GM03348 (cell line): ENCODE measurements at regions not wholly inside any gene's neighbourhood (a gene's known extent, or its start where the extent isn't known, plus 50 kb on each side); places are given as distances from the start of the nearest gene placed in this dataset.
"Not testable (repeated sequence)": the region's sequence is repeated elsewhere in the genome, so short reads cannot be mapped to it uniquely, and the experiment has no call there.

Source experiments
- DNase-seq: peaks from one replicate; pipeline ENCODE4 v3.0.0; 2012; ENCODE audit warnings: low spot score

GRCh38 chr9:117775591-117775990 lies 71.4 kb downstream of the TLR4 start:
- DNase-seq = no peak

- DNase-seq = no peak
Measured at GRCh38 chr9:117777823-117778222, 73.6 kb downstream of the TLR4 start.

DNA sequence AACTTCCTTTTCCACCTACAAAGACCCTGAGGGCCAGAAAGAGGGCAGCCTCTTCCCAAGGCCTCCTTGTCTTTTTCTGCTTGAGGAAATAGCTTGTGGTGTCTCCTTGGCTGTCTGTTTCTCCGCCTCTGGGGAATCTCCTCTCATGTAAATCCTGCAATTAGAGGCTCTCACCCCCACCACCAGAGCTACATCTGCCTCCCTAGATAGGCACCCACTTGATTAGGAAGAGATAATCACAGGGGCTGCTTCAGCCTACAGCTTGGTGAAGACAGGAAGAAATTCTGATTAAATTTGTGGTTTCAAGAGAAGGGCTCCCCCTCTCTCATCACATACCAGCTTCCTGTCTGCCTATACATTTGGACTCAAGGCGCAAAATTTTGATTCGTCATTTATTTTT lies 75.6 kb downstream of the TLR4 start:
- no peak for DNase-seq

DNA sequence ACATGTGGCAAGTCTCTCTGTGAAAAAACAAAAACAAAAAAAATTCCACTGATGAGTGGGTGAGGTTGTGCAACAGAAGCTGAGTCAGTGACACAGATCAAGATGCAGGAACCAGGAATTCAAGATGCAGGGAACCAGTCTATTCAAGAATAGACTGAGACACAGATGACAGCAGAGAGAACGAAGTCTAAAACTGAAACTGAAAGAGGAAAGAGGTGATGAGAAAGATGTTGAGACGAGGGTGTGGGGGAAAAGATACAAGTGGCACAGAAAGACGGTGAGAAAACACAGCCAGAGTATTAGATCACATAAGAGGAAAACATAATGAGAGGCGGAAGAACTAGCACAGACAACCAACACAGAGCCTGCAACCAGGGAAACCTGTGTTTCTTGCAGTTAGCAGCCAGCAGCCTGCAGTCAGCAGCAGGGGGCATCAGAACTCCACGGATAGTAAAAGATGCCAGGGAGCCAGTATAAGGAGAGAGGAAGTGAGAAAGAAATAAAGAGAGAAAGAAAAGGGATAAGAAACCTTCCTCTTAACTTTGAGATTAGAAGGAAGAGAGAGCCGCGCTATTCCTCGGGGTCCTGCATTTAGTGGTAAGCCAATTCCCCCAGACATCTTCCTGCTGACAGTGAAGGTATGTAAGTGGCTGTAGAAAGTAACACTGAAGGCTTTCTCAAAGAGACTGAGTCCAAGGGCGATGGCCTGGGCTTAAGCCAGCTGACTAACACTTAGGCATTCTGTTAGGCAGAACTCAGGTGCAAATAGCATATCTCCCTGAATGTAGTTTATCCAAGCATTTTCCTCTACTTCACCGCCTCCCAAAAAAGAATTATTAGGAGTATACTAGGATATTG lies 79.0 kb downstream of the TLR4 start:
- peak; percentile 79 for DNase-seq

- DNase-seq = no peak
Measured at GRCh38 chr9:117783828-117784227, 79.6 kb downstream of the TLR4 start.

GRCh38 chr9:117784996-117785395 lies 80.8 kb downstream of the TLR4 start:
- no peak for DNase-seq

DNA sequence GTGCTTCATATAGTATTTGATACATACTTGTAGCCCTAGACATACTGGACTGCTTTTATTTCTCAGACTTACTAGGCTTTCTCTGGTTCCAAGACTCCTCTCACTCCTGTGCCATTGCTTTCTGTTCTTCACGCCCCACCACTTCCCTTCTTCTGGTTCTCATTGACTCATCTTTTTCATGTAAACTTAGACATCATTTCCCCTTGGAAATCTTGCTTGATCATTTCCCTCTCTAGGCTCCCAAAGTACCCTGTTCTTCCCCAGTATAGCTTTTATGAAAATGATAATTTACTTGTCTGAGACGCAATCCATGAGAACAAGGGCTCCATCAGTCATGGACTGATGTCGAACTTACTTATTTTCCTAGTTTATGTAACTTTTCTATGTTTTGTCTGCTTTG lies 83.5 kb downstream of the TLR4 start:
- DNase-seq = no peak

DNA sequence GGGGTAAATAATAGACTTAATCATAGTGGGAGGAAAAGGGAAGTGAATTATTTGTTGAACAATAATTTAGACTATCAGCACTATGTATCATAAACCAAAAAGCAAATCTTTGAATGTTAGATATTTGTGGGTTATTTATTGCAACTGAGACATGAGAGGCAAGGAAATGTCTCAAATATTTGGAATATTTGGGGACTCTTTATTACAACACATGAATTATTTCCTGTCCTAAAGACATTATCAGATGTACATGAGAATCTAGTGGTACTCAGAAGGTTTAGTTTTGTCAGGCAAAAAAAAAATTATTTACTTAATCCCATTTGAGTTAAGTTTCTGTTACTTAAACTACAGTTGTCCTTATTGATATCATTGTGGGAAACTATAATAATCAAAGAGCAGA lies 91.1 kb downstream of the TLR4 start:
- DNase-seq = peak; percentile 4

- DNase-seq = peak; percentile 70
Measured at GRCh38 chr9:117796681-117797080, 92.5 kb downstream of the TLR4 start.

DNA sequence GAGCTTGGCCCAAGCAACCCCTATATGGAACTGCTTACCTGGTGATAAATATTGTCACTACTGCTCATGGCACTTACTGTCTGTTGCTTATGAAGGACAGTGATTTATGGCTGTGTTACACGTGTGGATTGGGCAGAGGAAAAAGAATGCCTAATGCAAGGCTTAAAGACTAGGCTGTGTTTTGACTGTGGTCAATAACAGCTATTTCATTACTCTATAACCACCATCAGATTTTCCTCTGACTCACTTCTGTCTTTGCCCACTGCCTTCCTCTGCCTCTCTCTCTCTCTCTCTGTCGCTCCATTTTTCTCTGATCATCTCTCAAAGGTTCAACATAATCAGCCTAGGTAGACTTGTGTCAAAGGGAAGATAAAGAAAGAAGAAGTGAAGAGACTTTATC lies 96.2 kb downstream of the TLR4 start:
- DNase-seq = no peak

GRCh38 chr9:117809751-117810150 lies 105.5 kb downstream of the TLR4 start:
- DNase-seq = no peak

- no peak for DNase-seq
Measured at GRCh38 chr9:117815315-117815714, 111.1 kb downstream of the TLR4 start.

GRCh38 chr9:117815948-117816347 lies 111.7 kb downstream of the TLR4 start:
- DNase-seq = no peak

GRCh38 chr9:117821954-117822353 lies 117.8 kb downstream of the TLR4 start:
- no peak for DNase-seq

GRCh38 chr9:117823576-117823975 lies 119.4 kb downstream of the TLR4 start:
- no peak for DNase-seq

DNA sequence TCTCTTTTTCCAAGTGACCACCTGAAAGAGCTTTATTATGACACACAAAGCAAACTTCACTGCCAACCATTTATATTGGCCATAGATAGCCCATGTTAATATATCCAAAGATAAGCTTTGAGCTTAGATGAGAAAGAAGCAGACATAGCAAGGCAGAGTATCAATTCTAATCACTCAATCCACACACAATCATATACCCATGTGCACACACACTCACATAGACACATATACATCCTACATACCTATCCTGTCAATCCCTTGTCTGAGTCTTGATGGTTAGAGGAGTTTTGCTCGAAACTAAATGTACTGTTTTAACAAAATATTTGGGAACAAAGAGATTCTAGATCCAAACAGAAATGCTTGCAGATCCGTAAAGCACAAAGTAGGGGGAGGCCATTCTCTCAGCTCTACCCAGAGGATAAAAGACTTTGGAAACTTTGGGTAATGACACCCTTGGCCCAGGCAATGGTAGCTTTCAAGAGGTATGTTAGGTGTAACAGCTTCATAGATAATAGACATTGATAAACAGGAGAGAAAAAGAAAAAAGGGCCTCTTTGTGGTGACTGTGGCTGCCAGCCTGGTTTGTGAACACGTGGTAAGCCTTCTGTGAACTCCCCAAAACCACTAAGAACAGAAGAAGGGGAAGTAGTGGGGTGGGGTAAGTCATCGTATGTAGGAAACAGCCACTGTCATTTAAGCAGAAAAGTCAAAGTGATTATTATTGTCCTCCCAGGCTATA lies 121.6 kb downstream of the TLR4 start:
- DNase-seq = no peak

DNA sequence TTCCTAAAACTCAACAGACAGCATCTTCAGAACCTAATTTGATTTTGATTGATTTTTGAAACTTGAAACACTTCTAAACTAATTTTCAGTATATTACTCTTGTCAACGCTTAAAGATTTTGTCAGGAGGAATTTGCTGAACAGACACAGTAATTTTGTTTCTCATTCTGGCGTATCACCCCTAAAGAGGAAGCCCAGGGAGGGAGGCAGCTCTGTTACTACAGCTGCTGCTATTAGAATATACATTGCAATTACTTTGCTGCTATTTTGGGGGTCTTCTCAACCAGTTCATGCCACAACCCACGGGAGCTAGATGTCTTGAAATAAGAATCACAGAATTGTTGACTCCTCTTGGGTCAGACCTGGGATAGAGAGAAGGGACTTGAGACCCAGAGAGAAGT lies 122.6 kb downstream of the TLR4 start:
- DNase-seq = no peak

DNA sequence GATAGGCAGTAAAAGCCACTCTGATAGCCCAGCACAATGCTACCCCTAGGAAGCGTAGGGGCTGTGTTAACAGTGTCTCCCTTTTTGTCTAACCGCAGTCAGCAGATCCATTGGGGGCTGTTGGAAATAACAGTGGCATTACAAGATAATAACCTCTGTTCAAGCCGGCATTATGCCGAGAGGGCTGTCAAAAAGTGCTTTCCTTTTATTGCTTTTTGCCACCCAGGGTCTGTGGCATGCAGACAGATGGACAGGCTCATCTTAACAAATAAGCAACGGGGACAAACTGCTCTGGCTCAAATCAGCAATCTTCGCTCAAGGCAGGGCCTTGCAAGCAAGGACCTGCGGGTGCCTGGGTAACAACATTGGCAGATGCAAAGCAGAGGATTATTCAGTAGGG lies 123.3 kb downstream of the TLR4 start:
- no peak for DNase-seq

- DNase-seq = no peak
Measured at GRCh38 chr9:117828466-117828865, 124.3 kb downstream of the TLR4 start.

- DNase-seq = no peak
Measured at GRCh38 chr9:117835798-117836197, 131.6 kb downstream of the TLR4 start.

- no peak for DNase-seq
Measured at GRCh38 chr9:117839862-117840261, 135.7 kb downstream of the TLR4 start.

DNA sequence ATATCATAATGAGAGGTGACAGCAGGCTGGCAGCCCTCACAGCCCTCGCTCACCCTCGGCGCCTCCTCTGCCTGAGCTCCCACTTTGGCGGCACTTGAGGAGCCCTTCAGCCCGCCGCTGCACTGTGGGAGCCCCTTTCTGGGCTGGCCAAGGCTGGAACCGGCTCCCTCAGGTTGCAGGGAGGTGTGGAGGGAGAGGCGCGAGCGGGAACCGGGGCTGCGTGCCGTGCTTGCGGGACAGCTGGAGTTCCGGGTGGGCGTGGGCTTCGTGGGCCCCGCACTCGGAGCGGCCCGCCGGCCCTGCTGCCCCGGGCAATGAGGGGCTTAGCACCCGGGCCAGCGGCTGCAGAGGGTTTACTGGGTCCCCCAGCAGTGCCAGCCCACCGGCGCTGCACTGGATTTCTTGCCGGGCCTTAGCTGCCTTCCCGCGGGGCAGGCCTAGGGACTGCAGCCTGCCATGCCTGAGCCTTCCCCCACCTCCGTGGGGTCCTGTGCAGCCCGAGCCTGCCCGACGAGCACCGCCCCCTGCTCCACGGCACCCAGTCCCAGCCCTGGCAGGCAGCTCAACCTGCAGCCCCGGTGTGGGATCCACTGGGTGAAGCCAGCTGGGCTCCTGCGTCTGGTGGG lies 147.7 kb downstream of the TLR4 start:
- not testable (repeated sequence) for DNase-seq

GRCh38 chr9:117858561-117858960 lies 154.4 kb downstream of the TLR4 start:
- DNase-seq = no peak
